T-helper 9 cell (primary cell): ENCODE measurements at regions not wholly inside any gene's neighbourhood (a gene's known extent, or its start where the extent isn't known, plus 50 kb on each side); places are given as distances from the start of the nearest gene placed in this dataset.

Source experiments
- DNase-seq: peaks from one replicate; pipeline ENCODE4 v3.0.0-alpha.2; 2020

- no peak for DNase-seq
Observed at GRCh38 chr5:135135530-135136226, 101.7 kb upstream of the PITX1 start.

GRCh38 chr5:135134691-135135381 lies 100.8 kb upstream of the PITX1 start:
- no peak for DNase-seq

- DNase-seq, result no peak
Observed at GRCh38 chr5:135133698-135134515, 99.9 kb upstream of the PITX1 start.

GRCh38 chr5:135133181-135133580 lies 99.2 kb upstream of the PITX1 start:
- DNase-seq, result no peak

- no peak for DNase-seq
Observed at GRCh38 chr5:135131801-135132680, 98.0 kb upstream of the PITX1 start.

- DNase-seq, result no peak
Observed at GRCh38 chr5:135130261-135131215, 96.5 kb upstream of the PITX1 start.

GRCh38 chr5:135129307-135129706 lies 95.3 kb upstream of the PITX1 start:
- no peak for DNase-seq

- no peak for DNase-seq
Observed at GRCh38 chr5:135128361-135128760, 94.3 kb upstream of the PITX1 start.

GRCh38 chr5:135127439-135128240 lies 93.6 kb upstream of the PITX1 start:
- DNase-seq, result no peak

- DNase-seq, result no peak
Observed at GRCh38 chr5:135126688-135127438, 92.8 kb upstream of the PITX1 start.

- DNase-seq, result no peak
Observed at GRCh38 chr5:135124724-135125123, 90.7 kb upstream of the PITX1 start.

GRCh38 chr5:135124128-135124527 lies 90.1 kb upstream of the PITX1 start:
- DNase-seq, result no peak

- no peak for DNase-seq
Observed at GRCh38 chr5:135122797-135123196, 88.8 kb upstream of the PITX1 start.

GRCh38 chr5:135120951-135121350 lies 86.9 kb upstream of the PITX1 start:
- no peak for DNase-seq

GRCh38 chr5:135119481-135119880 lies 85.5 kb upstream of the PITX1 start:
- no peak for DNase-seq

- DNase-seq, result no peak
Observed at GRCh38 chr5:135117590-135117989, 83.6 kb upstream of the PITX1 start.

- DNase-seq, result no peak
Observed at GRCh38 chr5:135116160-135116561, 82.1 kb upstream of the PITX1 start.

GRCh38 chr5:135115591-135115990 lies 81.6 kb upstream of the PITX1 start:
- no peak for DNase-seq

- no peak for DNase-seq
Observed at GRCh38 chr5:135114759-135115158, 80.7 kb upstream of the PITX1 start.
